ENCODE measurements at regions not wholly inside any gene's neighbourhood (a gene's known extent, or its start where the extent isn't known, plus 50 kb on each side); places are given as distances from the start of the nearest gene placed in this dataset.

DNA sequence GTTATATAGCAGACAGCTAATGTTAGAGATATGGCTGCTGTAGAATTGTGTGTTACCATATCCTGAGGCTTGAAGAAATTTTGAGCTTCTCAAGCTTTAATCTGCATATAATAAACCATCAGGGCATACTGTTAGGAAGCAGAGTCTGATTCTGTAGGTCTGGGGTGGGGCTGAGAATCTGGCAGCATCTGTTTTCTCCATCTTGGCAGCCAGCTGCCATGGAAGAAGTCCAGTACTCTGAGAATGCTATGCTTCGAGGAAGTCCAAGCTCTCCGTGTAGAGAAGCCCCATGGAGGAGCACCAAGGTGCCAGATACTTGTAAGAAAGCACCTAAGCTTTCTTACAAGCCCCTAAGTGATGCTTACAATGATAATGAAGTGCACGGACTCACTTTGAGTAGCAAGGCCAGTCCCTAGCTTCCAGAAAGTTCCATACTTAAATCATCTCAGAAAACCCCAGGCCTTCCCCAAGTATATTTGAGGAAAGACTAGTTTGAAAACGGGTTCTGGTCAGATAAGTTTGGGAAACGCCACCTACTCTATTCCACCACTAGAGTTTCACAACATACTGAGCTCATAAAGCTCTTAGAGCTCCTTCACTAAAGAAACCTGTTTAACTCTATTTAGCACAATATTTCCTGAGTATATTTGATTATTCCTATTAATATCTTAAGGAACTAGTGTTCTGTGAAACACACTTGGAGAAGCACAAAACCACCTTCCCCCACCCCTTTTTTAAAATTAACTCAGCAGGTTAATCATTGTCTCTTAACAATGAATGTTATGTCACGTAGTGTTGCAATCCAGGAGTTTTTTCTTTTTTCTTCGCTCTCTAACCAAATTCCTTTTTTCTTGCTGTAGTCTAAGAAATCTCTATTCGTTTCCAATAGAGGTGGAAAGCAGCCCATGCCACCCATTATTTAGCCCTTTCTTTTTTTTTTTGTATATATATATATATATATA is 59.9 kb upstream of the RASGRP1 start:
- Histone ChIP-seq H3K9me3 (ENCODE audit: insufficient read depth, low read length) (no peaks in the 10 kb centered on the region), H3K4me3 (ENCODE audit: low read length) (peak overlapping the region; percentile 10; the same call in 1 of the 2 replicates), H3K27ac (ENCODE audit: low read length) (peak overlapping the region; percentile 30), H2AFZ (ENCODE audit: low read depth, low read length) (peak overlapping the region; percentile 68), H3K27me3 (ENCODE audit: low read depth, low read length) (no peaks in the 10 kb centered on the region), H3K4me1 (ENCODE audit: low read length) (peaks cover 35% of the 10 kb centered on the region), H3K79me2 (ENCODE audit: low read length) (no peaks in the 10 kb centered on the region), H3K9ac (ENCODE audit: low read length) (no peak overlapping the region), H4K20me1 (ENCODE audit: insufficient read depth, low read length) (no peaks in the 10 kb centered on the region), H3K4me2 (ENCODE audit: low read length) (peak overlapping the region; percentile 45), H3K36me3 (replicated peaks; ENCODE audit: low read depth, low read length) (no peaks in the 10 kb centered on the region)
- no peak for TF ChIP-seq EZH2phosphoT487 (IDR thresholded peaks at IDR 0.05; ENCODE audit: low read depth)
- TF ChIP-seq, protein P1, sequence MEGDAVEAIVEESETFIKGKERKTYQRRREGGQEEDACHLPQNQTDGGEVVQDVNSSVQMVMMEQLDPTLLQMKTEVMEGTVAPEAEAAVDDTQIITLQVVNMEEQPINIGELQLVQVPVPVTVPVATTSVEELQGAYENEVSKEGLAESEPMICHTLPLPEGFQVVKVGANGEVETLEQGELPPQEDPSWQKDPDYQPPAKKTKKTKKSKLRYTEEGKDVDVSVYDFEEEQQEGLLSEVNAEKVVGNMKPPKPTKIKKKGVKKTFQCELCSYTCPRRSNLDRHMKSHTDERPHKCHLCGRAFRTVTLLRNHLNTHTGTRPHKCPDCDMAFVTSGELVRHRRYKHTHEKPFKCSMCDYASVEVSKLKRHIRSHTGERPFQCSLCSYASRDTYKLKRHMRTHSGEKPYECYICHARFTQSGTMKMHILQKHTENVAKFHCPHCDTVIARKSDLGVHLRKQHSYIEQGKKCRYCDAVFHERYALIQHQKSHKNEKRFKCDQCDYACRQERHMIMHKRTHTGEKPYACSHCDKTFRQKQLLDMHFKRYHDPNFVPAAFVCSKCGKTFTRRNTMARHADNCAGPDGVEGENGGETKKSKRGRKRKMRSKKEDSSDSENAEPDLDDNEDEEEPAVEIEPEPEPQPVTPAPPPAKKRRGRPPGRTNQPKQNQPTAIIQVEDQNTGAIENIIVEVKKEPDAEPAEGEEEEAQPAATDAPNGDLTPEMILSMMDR (IDR thresholded peaks at IDR 0.05; ENCODE audit: low read depth, low read length) = no peak

DNA sequence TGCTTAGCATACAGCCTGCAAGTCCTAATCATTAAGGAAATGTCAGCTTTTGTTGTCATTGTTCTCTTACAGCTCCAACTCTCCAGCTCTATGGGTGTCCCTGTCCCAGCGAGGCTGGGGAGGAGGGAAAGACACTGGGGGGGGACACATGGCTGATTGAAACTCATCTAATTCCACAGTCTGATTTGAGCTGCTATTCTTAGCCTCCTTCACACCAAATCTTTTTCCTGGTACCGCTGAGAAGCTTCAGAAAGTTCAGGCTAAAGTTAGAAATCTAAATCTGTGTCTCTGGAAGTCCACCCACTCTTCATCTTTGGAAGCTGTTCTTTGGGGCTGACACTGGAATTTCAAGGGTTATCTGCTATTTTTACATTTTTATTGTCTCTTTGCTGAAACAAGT is 61.3 kb upstream of the RASGRP1 start:
- H3K79me2 ChIP-seq (ENCODE audit: low read length) = no peaks in the 10 kb centered on the region
- no peak overlapping the region for H3K9ac ChIP-seq (ENCODE audit: low read length)
- no peak overlapping the region for H2AFZ ChIP-seq (ENCODE audit: low read depth, low read length)
- no peaks in the 10 kb centered on the region for H4K20me1 ChIP-seq (ENCODE audit: insufficient read depth, low read length)
- H3K4me3 ChIP-seq (ENCODE audit: low read length) = no peak overlapping the region
- TF ChIP-seq, protein P1 (IDR thresholded peaks at IDR 0.05; ENCODE audit: low read depth, low read length) = no peak
- no peak for TF ChIP-seq EZH2phosphoT487 (IDR thresholded peaks at IDR 0.05; ENCODE audit: low read depth)
- H3K27me3 ChIP-seq (ENCODE audit: low read depth, low read length) = no peaks in the 10 kb centered on the region
- H3K4me1 ChIP-seq (ENCODE audit: low read length) = peaks cover 34% of the 10 kb centered on the region
- no peaks in the 10 kb centered on the region for H3K36me3 ChIP-seq (replicated peaks; ENCODE audit: low read depth, low read length)
- H3K27ac ChIP-seq (ENCODE audit: low read length) = no peak overlapping the region
- H3K4me2 ChIP-seq (ENCODE audit: low read length) = no peak overlapping the region
- no peaks in the 10 kb centered on the region for H3K9me3 ChIP-seq (ENCODE audit: insufficient read depth, low read length)

DNA sequence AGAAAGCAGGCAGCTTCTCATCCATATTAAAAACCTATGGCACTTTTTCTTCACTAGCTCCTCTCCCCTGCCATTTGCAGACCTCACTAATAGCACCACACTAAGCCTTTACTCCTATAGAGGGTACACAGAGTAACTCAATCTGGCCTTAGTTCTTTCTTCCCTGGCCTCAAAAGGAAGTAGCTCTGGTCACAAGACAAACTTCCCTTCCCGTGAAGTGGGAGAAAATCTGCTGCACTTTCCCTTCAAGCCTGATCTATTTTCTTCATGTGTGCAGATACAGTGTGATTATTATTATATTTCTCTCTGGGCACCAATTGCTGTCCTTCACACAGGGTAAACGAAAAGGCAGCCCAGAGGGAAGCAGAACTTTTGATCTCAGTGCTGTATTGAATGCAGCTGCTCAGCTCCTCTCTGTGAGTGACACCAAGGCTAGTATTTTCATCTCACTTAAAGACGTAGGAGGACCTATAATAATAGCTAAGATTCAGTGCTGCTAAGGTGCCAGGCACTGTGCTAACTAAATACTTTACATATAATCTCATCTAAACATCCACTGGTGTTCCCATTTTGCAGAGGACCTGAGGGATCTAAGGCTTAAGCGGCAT is 61.9 kb upstream of the RASGRP1 start:
- H3K27ac ChIP-seq (ENCODE audit: low read length) = no peak overlapping the region
- no peak overlapping the region for H3K4me3 ChIP-seq (ENCODE audit: low read length)
- no peaks in the 10 kb centered on the region for H3K27me3 ChIP-seq (ENCODE audit: low read depth, low read length)
- no peaks in the 10 kb centered on the region for H4K20me1 ChIP-seq (ENCODE audit: insufficient read depth, low read length)
- no peaks in the 10 kb centered on the region for H3K9me3 ChIP-seq (ENCODE audit: insufficient read depth, low read length)
- H3K79me2 ChIP-seq (ENCODE audit: low read length) = no peaks in the 10 kb centered on the region
- H3K4me1 ChIP-seq (ENCODE audit: low read length) = peaks cover 37% of the 10 kb centered on the region
- TF ChIP-seq EZH2phosphoT487 (IDR thresholded peaks at IDR 0.05; ENCODE audit: low read depth) = no peak
- TF ChIP-seq, protein P1 (IDR thresholded peaks at IDR 0.05; ENCODE audit: low read depth, low read length) = no peak
- peak overlapping the region; percentile 75; the same call in 1 of the 2 replicates for H2AFZ ChIP-seq (ENCODE audit: low read depth, low read length)
- no peak overlapping the region for H3K9ac ChIP-seq (ENCODE audit: low read length)
- no peaks in the 10 kb centered on the region for H3K36me3 ChIP-seq (replicated peaks; ENCODE audit: low read depth, low read length)
- H3K4me2 ChIP-seq (ENCODE audit: low read length) = peak overlapping the region; percentile 32; the same call in 1 of the 2 replicates

DNA sequence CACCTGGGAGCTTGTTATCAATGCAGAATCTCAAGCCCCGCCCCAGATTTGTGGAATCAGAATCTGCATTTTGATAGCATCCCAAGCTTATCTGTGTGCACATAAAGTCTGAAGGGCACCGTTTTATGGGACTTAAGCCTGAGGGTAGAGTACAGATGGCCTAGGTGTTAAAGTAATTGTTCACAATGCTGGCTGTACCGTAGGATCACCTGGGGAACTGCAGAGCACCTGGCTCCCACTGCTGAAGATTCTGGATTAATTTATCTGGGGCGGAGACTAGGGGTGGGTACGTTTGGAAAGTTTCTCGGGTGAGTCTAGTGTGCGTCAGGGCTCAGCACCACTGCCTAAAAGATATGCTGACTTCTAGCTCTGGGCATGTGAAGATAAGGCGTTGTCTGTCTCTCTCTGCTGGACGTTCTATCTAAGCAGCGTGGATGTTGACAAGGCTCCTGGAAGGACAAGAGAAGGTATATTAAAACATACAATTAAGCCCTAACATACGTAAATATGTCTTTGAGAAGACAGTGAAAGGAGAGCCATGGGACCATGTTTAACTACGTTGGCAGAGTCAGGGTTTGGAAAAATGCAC is 63.2 kb upstream of the RASGRP1 start:
- TF ChIP-seq, protein P1 (IDR thresholded peaks at IDR 0.05; ENCODE audit: low read depth, low read length) = no peak
- TF ChIP-seq EZH2phosphoT487 (IDR thresholded peaks at IDR 0.05; ENCODE audit: low read depth) = no peak
- no peaks in the 10 kb centered on the region for H3K36me3 ChIP-seq (replicated peaks; ENCODE audit: low read depth, low read length)
- no peaks in the 10 kb centered on the region for H3K9me3 ChIP-seq (ENCODE audit: insufficient read depth, low read length)
- H3K79me2 ChIP-seq (ENCODE audit: low read length) = no peaks in the 10 kb centered on the region
- H3K4me2 ChIP-seq (ENCODE audit: low read length) = no peak overlapping the region
- no peaks in the 10 kb centered on the region for H3K27me3 ChIP-seq (ENCODE audit: low read depth, low read length)
- H4K20me1 ChIP-seq (ENCODE audit: insufficient read depth, low read length) = no peaks in the 10 kb centered on the region
- H3K4me3 ChIP-seq (ENCODE audit: low read length) = no peak overlapping the region
- H3K9ac ChIP-seq (ENCODE audit: low read length) = no peak overlapping the region
- no peak overlapping the region for H3K27ac ChIP-seq (ENCODE audit: low read length)
- peaks cover 37% of the 10 kb centered on the region for H3K4me1 ChIP-seq (ENCODE audit: low read length)
- no peak overlapping the region for H2AFZ ChIP-seq (ENCODE audit: low read depth, low read length)

Data from OCI-LY3 (cell line).